ENCODE measurements at regions not wholly inside any gene's neighbourhood (a gene's known extent, or its start where the extent isn't known, plus 50 kb on each side); places are given as distances from the start of the nearest gene placed in this dataset.

- ChIA-PET SMC1A (ENCODE audit: uncharacterized antibody, unreplicated experiment) (no interaction called here), POLR2A (no interaction called here), CTCF (interaction anchor here (0.8 kb wide), 1 partner anchor 61 kb away, joined by 3 read pairs; no protein-coding TSS in a partner anchor), RAD21 (ENCODE audit: unreplicated experiment) (no interaction called here)
- ATAC-seq (no peak), DNase-seq (ENCODE audit: low read depth, low spot score) (no peak), FAIRE-seq (no peak)
- Histone ChIP-seq H3K9ac (ENCODE audit: control insufficient read depth, insufficient read depth, low read length) (no peak overlapping the region), H4K20me1 (ENCODE audit: control insufficient read depth, insufficient read depth) (no peaks in the 10 kb centered on the region), H3K36me3 (ENCODE audit: control insufficient read depth in 2 of 2, insufficient read depth in 2 of 2, low read length in 1 of 2) (no peaks in the 10 kb centered on the region), H3K27me3 (replicated peaks in 1 of 2; ENCODE audit: control insufficient read depth in 2 of 2, insufficient read depth in 2 of 2, low read length in 1 of 2) (no peaks in the 10 kb centered on the region), H3K79me2 (ENCODE audit: control insufficient read depth, insufficient read depth, low read length) (no peaks in the 10 kb centered on the region), H3K27ac (ENCODE audit: control insufficient read depth, insufficient read depth) (no peak overlapping the region), H3K4me3 (no peak overlapping the region), H3K4me2 (ENCODE audit: control insufficient read depth, insufficient read depth) (no peak overlapping the region), H2AFZ (ENCODE audit: control insufficient read depth, low read depth, low read length) (no peak overlapping the region), H3K9me3 (replicated peaks; ENCODE audit: control insufficient read depth, insufficient read depth, low read length) (no peaks in the 10 kb centered on the region; the same call in 2 of the 3 replicates), H3K4me1 (ENCODE audit: control insufficient read depth, insufficient read depth, low read length) (no peaks in the 10 kb centered on the region)
- intact Hi-C loops (cut with micrococcal nuclease; ENCODE audit: unreplicated experiment) (no loop called here), in situ Hi-C loops (cut with MboI) (no loop called here)
- WGBS (ENCODE audit: insufficient coverage, insufficient replicate concordance, low lambda C conversion rate, missing lambda C conversion rate) = 36% methylated on average over 4 of the region's 4 CpGs
- TF ChIP-seq HDGF (IDR thresholded peaks at IDR 0.05) (no peak), MTA3 (IDR thresholded peaks at IDR 0.05; ENCODE audit: borderline replicate concordance, low read length) (no peak), SUPT20H (IDR thresholded peaks at IDR 0.05; ENCODE audit: borderline replicate concordance, control insufficient read depth, low read depth, low read length) (no peak), RFX5 (IDR thresholded peaks at IDR 0.05; ENCODE audit: low read depth, low read length) (no peak)
- TF ChIP-seq, protein P1, sequence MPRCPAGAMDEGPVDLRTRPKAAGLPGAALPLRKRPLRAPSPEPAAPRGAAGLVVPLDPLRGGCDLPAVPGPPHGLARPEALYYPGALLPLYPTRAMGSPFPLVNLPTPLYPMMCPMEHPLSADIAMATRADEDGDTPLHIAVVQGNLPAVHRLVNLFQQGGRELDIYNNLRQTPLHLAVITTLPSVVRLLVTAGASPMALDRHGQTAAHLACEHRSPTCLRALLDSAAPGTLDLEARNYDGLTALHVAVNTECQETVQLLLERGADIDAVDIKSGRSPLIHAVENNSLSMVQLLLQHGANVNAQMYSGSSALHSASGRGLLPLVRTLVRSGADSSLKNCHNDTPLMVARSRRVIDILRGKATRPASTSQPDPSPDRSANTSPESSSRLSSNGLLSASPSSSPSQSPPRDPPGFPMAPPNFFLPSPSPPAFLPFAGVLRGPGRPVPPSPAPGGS (IDR thresholded peaks at IDR 0.05; ENCODE audit: borderline replicate concordance, insufficient read depth, low read depth, low read length, poor library complexity, severe bottlenecking) = no peak
- BruUV-seq (replicated peaks) = no TSS peak
Observed at GRCh38 chr15:45855907-45856579, 221.2 kb downstream of the SQOR start.

- ATAC-seq (no peak), DNase-seq (ENCODE audit: low read depth, low spot score) (no peak), FAIRE-seq (no peak)
- 2% methylated on average over 5 of the region's 5 CpGs for WGBS (ENCODE audit: insufficient coverage, insufficient replicate concordance, low lambda C conversion rate, missing lambda C conversion rate)
- H3K4me1 ChIP-seq (ENCODE audit: control insufficient read depth, insufficient read depth, low read length) = no peaks in the 10 kb centered on the region
- in situ Hi-C loops (cut with MboI) = no loop called here
- ChIA-PET POLR2A (no interaction called here), SMC1A (ENCODE audit: uncharacterized antibody, unreplicated experiment) (no interaction called here), RAD21 (ENCODE audit: unreplicated experiment) (no interaction called here), CTCF (no interaction called here)
- TF ChIP-seq, protein P1 (IDR thresholded peaks at IDR 0.05; ENCODE audit: borderline replicate concordance, insufficient read depth, low read depth, low read length, poor library complexity, severe bottlenecking) = no peak
- no peak for TF ChIP-seq POLR2AphosphoS2 (IDR thresholded peaks at IDR 0.05; ENCODE audit: low read depth, low read length)
- TF ChIP-seq, protein P2, sequence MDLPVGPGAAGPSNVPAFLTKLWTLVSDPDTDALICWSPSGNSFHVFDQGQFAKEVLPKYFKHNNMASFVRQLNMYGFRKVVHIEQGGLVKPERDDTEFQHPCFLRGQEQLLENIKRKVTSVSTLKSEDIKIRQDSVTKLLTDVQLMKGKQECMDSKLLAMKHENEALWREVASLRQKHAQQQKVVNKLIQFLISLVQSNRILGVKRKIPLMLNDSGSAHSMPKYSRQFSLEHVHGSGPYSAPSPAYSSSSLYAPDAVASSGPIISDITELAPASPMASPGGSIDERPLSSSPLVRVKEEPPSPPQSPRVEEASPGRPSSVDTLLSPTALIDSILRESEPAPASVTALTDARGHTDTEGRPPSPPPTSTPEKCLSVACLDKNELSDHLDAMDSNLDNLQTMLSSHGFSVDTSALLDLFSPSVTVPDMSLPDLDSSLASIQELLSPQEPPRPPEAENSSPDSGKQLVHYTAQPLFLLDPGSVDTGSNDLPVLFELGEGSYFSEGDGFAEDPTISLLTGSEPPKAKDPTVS (IDR thresholded peaks at IDR 0.05; ENCODE audit: low read depth, low read length) = no peak
- intact Hi-C loops (cut with micrococcal nuclease; ENCODE audit: unreplicated experiment) = no loop called here
- H3K27ac ChIP-seq (ENCODE audit: control insufficient read depth, insufficient read depth) = no peak overlapping the region
- no peak overlapping the region for H2AFZ ChIP-seq (ENCODE audit: control insufficient read depth, low read depth, low read length)
- H3K4me3 ChIP-seq = no peak overlapping the region
- no peak overlapping the region for H3K9ac ChIP-seq (ENCODE audit: control insufficient read depth, insufficient read depth, low read length)
- H3K27me3 ChIP-seq (replicated peaks in 1 of 2; ENCODE audit: control insufficient read depth in 2 of 2, insufficient read depth in 2 of 2, low read length in 1 of 2) = no peaks in the 10 kb centered on the region
- H3K9me3 ChIP-seq (replicated peaks; ENCODE audit: control insufficient read depth, insufficient read depth, low read length) = no peaks in the 10 kb centered on the region; the same call in 2 of the 3 replicates
- H3K4me2 ChIP-seq (ENCODE audit: control insufficient read depth, insufficient read depth) = no peak overlapping the region
- H3K79me2 ChIP-seq (ENCODE audit: control insufficient read depth, insufficient read depth, low read length) = no peaks in the 10 kb centered on the region
- BruUV-seq (replicated peaks) = no TSS peak
- H3K36me3 ChIP-seq (ENCODE audit: control insufficient read depth in 2 of 2, insufficient read depth in 2 of 2, low read length in 1 of 2) = no peaks in the 10 kb centered on the region
- no peaks in the 10 kb centered on the region for H4K20me1 ChIP-seq (ENCODE audit: control insufficient read depth, insufficient read depth)
Observed at GRCh38 chr15:45857291-45857690, 222.5 kb downstream of the SQOR start.

Data from GM12878 (cell line).